IPS-NIHi7 (cell line): ENCODE measurements at regions not wholly inside any gene's neighbourhood (a gene's known extent, or its start where the extent isn't known, plus 50 kb on each side); places are given as distances from the start of the nearest gene placed in this dataset.
"Not testable (repeated sequence)": the region's sequence is repeated elsewhere in the genome, so short reads cannot be mapped to it uniquely, and the experiment has no call there.

Experiments used
- DNase-seq: peaks from one replicate; pipeline ENCODE4 v3.0.0; 2012; ENCODE audit warnings: mixed read lengths; ENCODE audit errors: extremely low spot score

- DNase-seq = no peak
These were observed 178.9 kb upstream of the MGAT4C start for GRCh38 chr12:86435053-86435452.

- DNase-seq = no peak
These were observed 173.6 kb upstream of the MGAT4C start for GRCh38 chr12:86429824-86430223.

- no peak for DNase-seq
These were observed 165.1 kb upstream of the MGAT4C start for GRCh38 chr12:86421333-86421732.

- no peak for DNase-seq
These were observed 158.0 kb upstream of the MGAT4C start for GRCh38 chr12:86414201-86414600.

- no peak for DNase-seq
These were observed 155.5 kb upstream of the MGAT4C start for GRCh38 chr12:86411710-86412109.

- DNase-seq = no peak
These were observed 151.5 kb upstream of the MGAT4C start for GRCh38 chr12:86407620-86408208.

GRCh38 chr12:86389949-86390348 lies 133.8 kb upstream of the MGAT4C start:
- DNase-seq = no peak

GRCh38 chr12:86387591-86388145 lies 131.5 kb upstream of the MGAT4C start:
- no peak for DNase-seq

- DNase-seq = not testable (repeated sequence)
These were observed 127.6 kb upstream of the MGAT4C start for GRCh38 chr12:86383759-86384158.

GRCh38 chr12:86379337-86379736 lies 123.1 kb upstream of the MGAT4C start:
- no peak for DNase-seq

GRCh38 chr12:86376052-86376451 lies 119.9 kb upstream of the MGAT4C start:
- peak; percentile 12 for DNase-seq

GRCh38 chr12:86373813-86374212 lies 117.6 kb upstream of the MGAT4C start:
- no peak for DNase-seq

GRCh38 chr12:86367137-86367536 lies 110.9 kb upstream of the MGAT4C start:
- no peak for DNase-seq

GRCh38 chr12:86349196-86349595 lies 93.0 kb upstream of the MGAT4C start:
- no peak for DNase-seq

GRCh38 chr12:86333955-86334522 lies 77.8 kb upstream of the MGAT4C start:
- DNase-seq = no peak

GRCh38 chr12:86331457-86331856 lies 75.3 kb upstream of the MGAT4C start:
- DNase-seq = no peak

GRCh38 chr12:86331012-86331411 lies 74.8 kb upstream of the MGAT4C start:
- no peak for DNase-seq

- DNase-seq = no peak
These were observed 56.0 kb upstream of the MGAT4C start for GRCh38 chr12:86312232-86312631.
